ENCODE measurements at regions not wholly inside any gene's neighbourhood (a gene's known extent, or its start where the extent isn't known, plus 50 kb on each side); places are given as distances from the start of the nearest gene placed in this dataset.

- no peaks in the 10 kb centered on the region for H3K27me3 ChIP-seq
- H3K36me3 ChIP-seq: no peaks in the 10 kb centered on the region
- no peak for FAIRE-seq
- H3K9me3 ChIP-seq: no peaks in the 10 kb centered on the region
- TF ChIP-seq CTCF (IDR thresholded peaks at IDR 0.05): no peak
- ATAC-seq: no peak
- no peak overlapping the region for H3K27ac ChIP-seq
- 79 to 85% methylated on average over 1 of the region's 1 CpG for WGBS, 2 donors
- no peak for DNase-seq
- intact Hi-C loops (cut with DNase I): no loop called here
- no peaks in the 10 kb centered on the region for H3K4me1 ChIP-seq
- no peak overlapping the region for H3K4me3 ChIP-seq
Measured at GRCh38 chr13:82560889-82561288, 1321.4 kb downstream of the SLITRK1 start.

GRCh38 chr13:82522872-82523271, 1359.4 kb downstream of the SLITRK1 start:
- Histone ChIP-seq H3K36me3 (no peaks in the 10 kb centered on the region), H3K27ac (no peak overlapping the region), H3K4me3 (no peak overlapping the region), H3K9me3 (no peaks in the 10 kb centered on the region), H3K4me1 (peaks cover 0 to 3% (median 0%) of the 10 kb centered on the region in 3 donors), H3K27me3 (no peaks in the 10 kb centered on the region)
- no peak for TF ChIP-seq CTCF (IDR thresholded peaks at IDR 0.05)
- WGBS, 2 donors: 2 to 7% methylated on average over 1 of the region's 1 CpG
- FAIRE-seq (peak; percentile 53), ATAC-seq (no peak), DNase-seq (no peak)
- intact Hi-C loops (cut with DNase I): no loop called here

- Histone ChIP-seq H3K27ac (no peak overlapping the region), H3K4me3 (no peak overlapping the region), H3K4me1 (no peaks in the 10 kb centered on the region), H3K36me3 (no peaks in the 10 kb centered on the region), H3K9me3 (no peaks in the 10 kb centered on the region), H3K27me3 (no peaks in the 10 kb centered on the region)
- no peak for TF ChIP-seq CTCF (IDR thresholded peaks at IDR 0.05)
- FAIRE-seq (no peak), ATAC-seq (no peak), DNase-seq (no peak)
- intact Hi-C loops (cut with DNase I): no loop called here
- WGBS, 2 donors: 18 to 41% methylated on average over 1 of the region's 1 CpG
Measured at GRCh38 chr13:82506805-82507414, 1375.4 kb downstream of the SLITRK1 start.

- no peaks in the 10 kb centered on the region for H3K27me3 ChIP-seq
- H3K27ac ChIP-seq: no peak overlapping the region
- H3K36me3 ChIP-seq: no peaks in the 10 kb centered on the region
- intact Hi-C loops (cut with DNase I): no loop called here
- H3K4me1 ChIP-seq: no peaks in the 10 kb centered on the region
- DNase-seq (no peak), ATAC-seq (no peak), FAIRE-seq (no peak)
- no peak for TF ChIP-seq CTCF (IDR thresholded peaks at IDR 0.05)
- no peak overlapping the region for H3K4me3 ChIP-seq
- H3K9me3 ChIP-seq: no peaks in the 10 kb centered on the region
Measured at GRCh38 chr13:82501834-82502233, 1380.4 kb downstream of the SLITRK1 start.

- no peak overlapping the region for H3K27ac ChIP-seq
- no peak overlapping the region for H3K4me3 ChIP-seq
- H3K4me1 ChIP-seq: no peaks in the 10 kb centered on the region
- intact Hi-C loops (cut with DNase I): no loop called here
- no peaks in the 10 kb centered on the region for H3K36me3 ChIP-seq
- no peaks in the 10 kb centered on the region for H3K9me3 ChIP-seq
- FAIRE-seq: no peak
- DNase-seq: no peak
- H3K27me3 ChIP-seq: no peaks in the 10 kb centered on the region
- no peak for ATAC-seq
- TF ChIP-seq CTCF (IDR thresholded peaks at IDR 0.05): no peak
- 27 to 30% methylated on average over 2 of the region's 2 CpGs for WGBS, 2 donors
Measured at GRCh38 chr13:82480415-82480814, 1401.9 kb downstream of the SLITRK1 start.

Data from pancreas (tissue), 10 donors.